HG02678 (cell line): ENCODE measurements at regions not wholly inside any gene's neighbourhood (a gene's known extent, or its start where the extent isn't known, plus 50 kb on each side); places are given as distances from the start of the nearest gene placed in this dataset.
"Not testable (repeated sequence)": the region's sequence is repeated elsewhere in the genome, so short reads cannot be mapped to it uniquely, and the experiment has no call there.

Source experiments
- ATAC-seq: cut with Tn5 transposase; IDR thresholded peaks from one replicate; pipeline ENCODE4 v1.9.1; 2021; ENCODE audit warnings: mild to moderate bottlenecking, moderate library complexity; ENCODE audit not compliant: unreplicated experiment

GRCh38 chr1:233788687-233789086 is 115.8 kb upstream of the SLC35F3 start:
- ATAC-seq, result no peak

GRCh38 chr1:233790121-233790520 is 114.4 kb upstream of the SLC35F3 start:
- ATAC-seq, result no peak

GRCh38 chr1:233790662-233791371 is 113.7 kb upstream of the SLC35F3 start:
- ATAC-seq, result peak; percentile 97

GRCh38 chr1:233791372-233791703 is 113.1 kb upstream of the SLC35F3 start:
- ATAC-seq, result no peak

- ATAC-seq, result no peak
These were observed 112.8 kb upstream of the SLC35F3 start for GRCh38 chr1:233791721-233792120.

- ATAC-seq, result no peak
These were observed 109.6 kb upstream of the SLC35F3 start for GRCh38 chr1:233794863-233795262.

DNA sequence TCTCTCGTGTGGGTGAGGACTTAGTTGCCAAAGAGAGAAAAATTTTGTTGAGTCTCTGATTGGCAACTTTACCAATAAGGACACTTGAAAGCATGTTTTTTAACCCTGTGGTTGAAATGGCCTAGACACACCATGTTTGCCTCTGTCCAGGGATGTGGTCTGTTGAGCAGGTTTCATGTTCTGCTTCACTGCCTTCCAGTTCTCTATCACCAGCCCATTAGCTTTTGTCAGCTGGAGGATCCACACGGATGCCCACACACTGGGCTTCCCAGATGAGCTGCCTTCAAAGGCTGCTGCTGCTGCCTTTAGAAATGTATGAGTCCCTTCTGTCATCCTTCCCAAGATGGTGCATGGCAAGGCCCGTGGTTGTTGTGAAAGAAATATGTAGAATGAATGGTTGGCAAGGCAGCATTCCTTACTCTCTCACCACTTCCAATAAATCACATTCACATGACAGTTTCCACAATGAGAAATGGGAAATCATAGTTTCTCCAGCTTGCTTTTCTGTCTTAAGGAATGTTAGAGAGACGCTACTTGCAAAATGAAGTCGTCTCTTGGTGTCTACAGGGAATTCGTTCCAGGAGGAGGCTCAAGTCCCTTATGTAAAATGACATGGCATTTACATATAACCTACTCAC is 108.2 kb upstream of the SLC35F3 start:
- no peak for ATAC-seq

- ATAC-seq, result no peak
These were observed 101.9 kb upstream of the SLC35F3 start for GRCh38 chr1:233802611-233803010.

DNA sequence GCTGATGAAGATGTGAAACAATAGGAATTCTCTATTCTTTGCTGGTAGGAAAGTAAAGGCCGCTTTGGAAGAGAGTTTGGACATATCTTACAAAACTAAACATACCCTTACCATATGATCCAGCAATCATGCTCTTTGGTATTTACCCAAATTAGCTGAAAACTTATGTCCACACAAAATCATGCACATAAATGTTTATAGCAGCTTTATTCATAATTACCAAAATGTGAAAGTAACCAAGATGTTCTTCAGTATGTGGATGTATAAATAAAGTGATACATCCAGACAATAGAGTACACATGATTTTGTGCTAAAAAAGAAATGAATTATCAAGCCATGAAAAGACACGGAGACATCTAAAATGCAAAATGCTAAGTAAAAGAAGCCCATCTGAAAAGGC is 98.7 kb upstream of the SLC35F3 start:
- ATAC-seq, result no peak

- ATAC-seq, result no peak
These were observed 89.1 kb upstream of the SLC35F3 start for GRCh38 chr1:233815357-233815756.

GRCh38 chr1:233815865-233816264 is 88.6 kb upstream of the SLC35F3 start:
- no peak for ATAC-seq

DNA sequence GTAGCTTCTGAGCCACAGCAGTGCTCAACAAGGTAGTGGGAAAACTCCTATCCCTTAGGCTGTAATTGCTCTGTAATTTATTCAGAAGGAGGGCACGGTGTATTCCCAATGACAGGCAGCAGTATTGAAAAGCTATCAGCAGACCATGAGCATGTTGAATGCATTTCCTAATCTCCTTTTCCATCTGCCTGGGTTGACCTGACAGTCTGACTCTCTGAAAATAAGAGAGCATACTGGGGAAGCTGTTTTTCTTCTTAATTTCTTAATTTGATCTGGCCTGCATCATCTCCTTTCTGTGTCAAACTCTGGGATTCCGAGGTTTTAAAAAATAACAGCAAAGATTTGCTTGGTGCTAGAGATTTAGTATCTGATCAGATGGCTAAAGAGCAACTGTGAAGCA is 88.1 kb upstream of the SLC35F3 start:
- no peak for ATAC-seq

DNA sequence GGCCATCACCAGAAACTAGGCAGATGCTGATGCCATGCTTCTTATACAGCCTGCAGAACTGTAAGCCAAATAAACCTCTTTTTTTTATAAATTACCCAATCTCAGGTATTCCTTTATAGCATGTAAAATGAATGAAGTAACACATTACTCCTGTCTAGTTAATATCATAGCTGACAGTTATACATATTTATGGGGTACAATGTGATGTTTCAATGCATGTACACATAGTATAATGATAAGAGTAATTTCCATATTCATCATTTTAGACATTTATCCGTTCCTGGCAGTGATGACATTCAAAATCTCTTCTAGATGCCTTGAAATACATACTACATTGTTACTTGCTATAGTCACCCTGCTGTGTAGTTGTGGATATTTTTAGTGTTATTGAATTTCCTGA is 85.4 kb upstream of the SLC35F3 start:
- no peak for ATAC-seq

GRCh38 chr1:233824179-233824578 is 80.3 kb upstream of the SLC35F3 start:
- not testable (repeated sequence) for ATAC-seq

DNA sequence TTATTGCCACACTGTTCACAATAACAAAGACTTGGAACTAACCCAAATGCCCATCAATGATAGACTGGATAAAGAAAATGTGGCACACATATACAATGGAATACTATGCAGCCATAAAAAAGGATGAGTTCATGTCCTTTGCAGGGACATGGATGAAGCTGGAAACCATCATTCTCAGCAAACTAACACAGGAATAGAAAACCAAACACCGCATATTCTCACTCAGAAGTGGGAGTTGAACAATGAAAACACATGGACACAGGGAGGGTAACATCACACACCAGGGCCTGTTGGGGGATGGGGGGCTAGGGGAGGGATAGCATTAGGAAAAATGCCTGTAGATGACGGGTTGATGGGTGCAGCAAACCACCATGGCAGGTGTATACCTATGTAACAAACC is 76.5 kb upstream of the SLC35F3 start:
- ATAC-seq, result not testable (repeated sequence)

DNA sequence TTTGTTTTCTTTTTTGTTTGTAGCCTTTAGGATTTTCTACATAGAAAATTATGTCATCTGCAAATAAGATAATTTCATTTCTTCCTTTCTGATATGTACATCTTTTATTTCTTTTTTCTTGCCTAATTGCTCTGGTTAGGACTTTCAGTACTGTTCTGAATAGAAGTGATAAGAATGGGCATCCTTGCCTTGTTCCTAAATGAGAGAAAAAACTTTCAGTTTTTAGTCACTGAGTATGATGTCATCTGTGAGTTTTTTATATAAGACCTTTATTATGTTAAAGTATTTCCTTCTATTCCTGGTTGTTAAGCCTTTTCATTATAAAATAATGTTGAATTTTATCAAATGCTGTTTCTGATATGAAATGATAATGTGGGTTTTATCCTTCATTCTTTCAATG is 76.0 kb upstream of the SLC35F3 start:
- ATAC-seq, result no peak

- ATAC-seq, result no peak
These were observed 69.9 kb upstream of the SLC35F3 start for GRCh38 chr1:233834609-233835008.

DNA sequence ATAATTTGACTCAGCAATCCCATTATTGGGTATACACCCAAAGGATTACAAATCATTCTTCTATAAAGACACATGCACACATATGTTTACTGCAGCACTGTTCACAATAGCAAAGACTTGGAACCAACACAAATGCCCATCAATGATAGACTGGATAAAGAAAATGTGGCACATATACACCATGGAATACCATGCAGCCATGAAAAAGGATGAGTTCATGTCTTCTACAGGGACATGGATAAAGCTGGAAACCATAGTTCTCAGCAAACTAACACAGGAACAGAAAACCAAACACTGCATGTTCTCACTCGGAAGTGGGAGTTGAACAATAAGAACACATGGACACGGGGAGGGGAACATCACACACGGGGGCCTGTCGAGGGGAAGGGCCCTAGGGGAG is 66.3 kb upstream of the SLC35F3 start:
- not testable (repeated sequence) for ATAC-seq

GRCh38 chr1:233843525-233844204 is 60.8 kb upstream of the SLC35F3 start:
- ATAC-seq, result no peak

DNA sequence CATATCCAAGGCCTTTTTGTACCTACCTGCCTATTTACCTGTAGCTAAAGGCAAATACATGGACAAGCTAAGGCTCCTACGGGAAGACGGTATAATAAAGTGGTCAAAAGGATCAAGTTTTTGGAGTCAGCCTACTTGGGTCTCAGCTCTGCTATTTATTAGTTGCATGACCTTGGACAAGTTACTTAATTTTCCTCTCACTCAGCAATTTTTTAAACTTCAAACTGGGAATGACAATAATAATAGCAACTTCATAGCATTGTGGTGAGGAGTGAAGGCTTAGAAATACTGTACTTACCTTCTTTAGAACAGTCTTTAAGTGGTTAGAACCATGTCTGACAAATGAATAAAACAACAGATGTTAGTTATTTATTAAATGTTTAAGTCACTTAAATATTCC is 60.2 kb upstream of the SLC35F3 start:
- no peak for ATAC-seq

DNA sequence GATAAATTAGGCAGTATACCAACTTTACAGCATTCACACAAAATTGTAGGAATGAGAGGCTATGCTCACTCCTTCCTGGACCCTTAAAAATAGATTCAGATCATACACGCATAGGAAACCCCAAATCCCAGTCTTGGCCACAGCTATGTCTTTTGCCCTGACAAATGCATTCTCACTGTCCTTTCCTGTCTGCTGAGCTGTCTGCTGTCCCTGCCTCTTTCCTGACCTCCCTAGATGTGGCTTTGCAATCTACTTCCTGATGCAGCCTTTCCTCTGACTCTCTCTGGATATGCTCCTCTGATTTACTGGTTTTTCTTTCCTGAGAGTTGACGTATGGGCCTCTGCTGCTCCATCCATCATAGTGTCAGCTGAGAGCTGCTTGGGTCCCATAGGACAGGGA is 59.8 kb upstream of the SLC35F3 start:
- ATAC-seq, result no peak
